ENCODE measurements at regions not wholly inside any gene's neighbourhood (a gene's known extent, or its start where the extent isn't known, plus 50 kb on each side); places are given as distances from the start of the nearest gene placed in this dataset.

DNA sequence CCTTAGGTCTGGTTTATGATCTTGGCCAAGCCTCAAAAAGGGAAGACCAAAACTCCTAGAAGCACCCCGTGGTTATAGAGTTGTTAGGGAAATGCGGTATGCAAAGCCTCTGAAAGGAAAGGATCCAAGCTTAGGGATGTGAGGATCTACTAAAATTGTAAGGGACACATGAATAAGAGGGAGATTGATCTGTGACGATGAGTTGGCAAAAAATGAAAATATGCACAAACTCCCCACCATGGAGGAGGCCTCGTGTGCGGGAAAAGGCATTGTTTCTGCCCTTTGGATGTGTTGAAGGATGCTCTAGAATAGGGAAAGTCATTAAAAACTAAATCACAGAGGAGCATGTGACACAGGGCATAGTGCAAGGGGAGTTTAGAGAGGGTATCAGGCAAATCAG, 88.7 kb upstream of the UBL3 start:
- no peaks in the 10 kb centered on the region for H3K27me3 ChIP-seq
- DNase-seq: no peak
- WGBS, 2 donors: 71 to 78% methylated on average over 5 of the region's 5 CpGs
- H3K4me3 ChIP-seq: no peak overlapping the region
- no peaks in the 10 kb centered on the region for H3K4me1 ChIP-seq
- no peaks in the 10 kb centered on the region for H3K9me3 ChIP-seq
- intact Hi-C loops (cut with DNase I; ENCODE audit: low total_unique reads): no loop called here
- no peak for TF ChIP-seq POLR2A (IDR thresholded peaks at IDR 0.05)
- TF ChIP-seq, protein P1, sequence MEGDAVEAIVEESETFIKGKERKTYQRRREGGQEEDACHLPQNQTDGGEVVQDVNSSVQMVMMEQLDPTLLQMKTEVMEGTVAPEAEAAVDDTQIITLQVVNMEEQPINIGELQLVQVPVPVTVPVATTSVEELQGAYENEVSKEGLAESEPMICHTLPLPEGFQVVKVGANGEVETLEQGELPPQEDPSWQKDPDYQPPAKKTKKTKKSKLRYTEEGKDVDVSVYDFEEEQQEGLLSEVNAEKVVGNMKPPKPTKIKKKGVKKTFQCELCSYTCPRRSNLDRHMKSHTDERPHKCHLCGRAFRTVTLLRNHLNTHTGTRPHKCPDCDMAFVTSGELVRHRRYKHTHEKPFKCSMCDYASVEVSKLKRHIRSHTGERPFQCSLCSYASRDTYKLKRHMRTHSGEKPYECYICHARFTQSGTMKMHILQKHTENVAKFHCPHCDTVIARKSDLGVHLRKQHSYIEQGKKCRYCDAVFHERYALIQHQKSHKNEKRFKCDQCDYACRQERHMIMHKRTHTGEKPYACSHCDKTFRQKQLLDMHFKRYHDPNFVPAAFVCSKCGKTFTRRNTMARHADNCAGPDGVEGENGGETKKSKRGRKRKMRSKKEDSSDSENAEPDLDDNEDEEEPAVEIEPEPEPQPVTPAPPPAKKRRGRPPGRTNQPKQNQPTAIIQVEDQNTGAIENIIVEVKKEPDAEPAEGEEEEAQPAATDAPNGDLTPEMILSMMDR (IDR thresholded peaks at IDR 0.05): no peak
- H3K27ac ChIP-seq: no peak overlapping the region
- no peaks in the 10 kb centered on the region for H3K36me3 ChIP-seq (ENCODE audit: low read depth, missing control alignments)

DNA sequence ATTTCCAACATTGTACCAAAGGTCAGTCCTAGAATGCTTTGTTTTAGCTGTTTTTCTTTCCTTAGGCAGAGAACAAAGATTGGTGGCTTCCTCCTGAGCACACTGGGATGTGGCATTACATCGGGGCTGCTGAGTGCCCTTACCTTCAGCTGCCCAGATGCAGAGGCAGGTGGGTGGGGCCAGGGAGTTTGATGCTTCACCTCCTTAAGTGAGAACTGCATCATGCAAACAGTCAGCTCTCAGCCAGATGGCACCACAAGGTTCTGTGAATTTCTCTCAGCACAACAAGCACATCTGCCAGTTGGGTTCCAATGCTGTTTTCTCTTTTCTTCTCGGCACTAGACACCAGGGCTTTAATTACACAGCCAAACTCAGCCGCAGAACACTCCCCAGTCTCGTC, 87.4 kb upstream of the UBL3 start:
- TF ChIP-seq POLR2A (IDR thresholded peaks at IDR 0.05): no peak
- TF ChIP-seq, protein P1 (IDR thresholded peaks at IDR 0.05): no peak
- no peaks in the 10 kb centered on the region for H3K4me1 ChIP-seq
- no peaks in the 10 kb centered on the region for H3K27me3 ChIP-seq
- no peak for DNase-seq
- H3K27ac ChIP-seq: no peak overlapping the region
- no peaks in the 10 kb centered on the region for H3K36me3 ChIP-seq (ENCODE audit: low read depth, missing control alignments)
- no peaks in the 10 kb centered on the region for H3K9me3 ChIP-seq
- intact Hi-C loops (cut with DNase I; ENCODE audit: low total_unique reads): no loop called here
- WGBS, 2 donors: 80 to 82% methylated on average over 4 of the region's 4 CpGs
- no peak overlapping the region for H3K4me3 ChIP-seq

DNA sequence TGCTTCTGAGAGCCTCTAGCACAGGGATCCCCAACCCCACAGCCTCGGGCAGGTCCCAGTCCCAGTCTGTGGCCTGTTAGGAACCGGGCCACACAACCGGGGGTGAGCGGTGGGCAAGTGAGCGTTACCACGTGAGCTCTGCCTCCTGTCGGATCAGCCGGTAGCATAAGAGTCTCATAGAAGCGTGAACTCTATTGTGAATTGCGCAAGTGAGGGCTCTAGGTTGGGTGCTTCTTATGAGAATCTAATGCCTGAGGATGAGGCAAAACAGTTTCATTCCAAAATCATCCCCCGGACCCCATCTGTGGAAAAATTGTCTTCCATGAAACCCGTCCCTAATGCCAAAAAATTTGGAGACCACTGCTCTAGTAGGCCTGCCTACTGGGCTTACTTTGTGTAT, 87.0 kb upstream of the UBL3 start:
- no peaks in the 10 kb centered on the region for H3K27me3 ChIP-seq
- H3K4me3 ChIP-seq: no peak overlapping the region
- H3K27ac ChIP-seq: no peak overlapping the region
- intact Hi-C loops (cut with DNase I; ENCODE audit: low total_unique reads): no loop called here
- TF ChIP-seq, protein P1 (IDR thresholded peaks at IDR 0.05): no peak
- no peaks in the 10 kb centered on the region for H3K36me3 ChIP-seq (ENCODE audit: low read depth, missing control alignments)
- no peaks in the 10 kb centered on the region for H3K4me1 ChIP-seq
- WGBS, 2 donors: 81 to 89% methylated on average over 7 to 12 of the region's 12 CpGs
- no peak for DNase-seq
- no peaks in the 10 kb centered on the region for H3K9me3 ChIP-seq

DNA sequence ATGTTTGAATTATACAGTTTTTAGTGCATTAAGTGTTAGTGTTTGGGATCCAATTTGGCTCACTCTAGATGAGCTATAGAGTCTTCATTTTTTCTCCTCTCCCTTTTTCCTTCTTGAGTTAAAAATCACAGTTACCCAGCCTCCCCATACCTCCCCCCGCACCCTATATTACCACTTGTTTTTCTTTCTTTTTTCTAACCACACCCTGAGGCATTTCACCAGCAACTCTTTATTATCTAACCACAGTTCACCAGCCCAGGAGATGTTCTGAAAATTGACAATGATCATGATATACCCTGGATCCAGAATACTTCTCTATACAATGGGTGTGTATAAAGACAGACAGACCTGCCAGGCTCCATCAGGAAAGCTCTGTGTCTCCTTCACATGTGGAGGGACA, 86.5 kb upstream of the UBL3 start:
- no peak overlapping the region for H3K27ac ChIP-seq
- H3K9me3 ChIP-seq: no peaks in the 10 kb centered on the region
- TF ChIP-seq, protein P1 (IDR thresholded peaks at IDR 0.05): no peak
- no peak for TF ChIP-seq POLR2A (IDR thresholded peaks at IDR 0.05)
- DNase-seq: no peak
- no peaks in the 10 kb centered on the region for H3K4me1 ChIP-seq
- intact Hi-C loops (cut with DNase I; ENCODE audit: low total_unique reads): no loop called here
- no peak overlapping the region for H3K4me3 ChIP-seq
- H3K27me3 ChIP-seq: no peaks in the 10 kb centered on the region
- 91 to 96% methylated on average over 1 of the region's 1 CpG for WGBS, 2 donors
- H3K36me3 ChIP-seq (ENCODE audit: low read depth, missing control alignments): no peaks in the 10 kb centered on the region

DNA sequence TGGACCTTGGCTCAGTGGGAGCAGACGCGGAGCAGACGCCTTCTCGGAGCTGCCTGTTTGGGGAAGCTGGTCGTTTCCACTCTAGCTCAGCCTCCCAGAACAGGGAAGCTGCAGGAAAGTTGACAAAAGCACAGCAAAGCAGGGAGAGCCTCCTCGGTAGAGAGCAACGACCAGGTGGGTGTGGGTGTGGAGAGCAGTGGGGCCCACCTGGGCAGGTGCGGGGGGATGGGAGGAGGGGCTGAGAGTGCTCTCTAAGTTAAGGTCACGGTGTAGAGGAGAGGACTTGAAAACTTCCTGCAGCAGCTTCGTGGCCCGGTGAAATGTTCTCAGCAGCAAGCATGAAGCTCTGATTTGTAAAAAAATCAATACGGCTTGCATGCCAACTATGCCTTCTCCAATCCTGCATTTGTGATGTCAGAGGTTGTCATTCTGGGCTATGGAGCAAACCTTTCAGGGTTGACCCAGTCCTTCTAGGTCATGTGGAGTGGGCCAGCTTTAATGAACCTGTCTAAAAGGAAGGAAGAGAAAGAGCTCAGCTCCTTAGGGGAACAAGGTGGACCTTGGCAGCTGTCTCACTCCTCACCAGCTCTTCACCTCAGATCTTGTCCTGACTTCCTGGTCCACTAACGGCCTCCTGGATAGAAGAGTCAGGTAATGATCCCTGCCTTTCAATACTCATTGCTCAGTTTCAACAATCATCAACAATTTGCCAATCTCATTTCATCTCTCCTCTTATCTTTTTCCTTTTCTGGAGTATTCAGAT, 85.8 kb upstream of the UBL3 start:
- WGBS, 2 donors: 58 to 59% methylated on average over 13 of the region's 13 CpGs
- no peak for DNase-seq
- intact Hi-C loops (cut with DNase I; ENCODE audit: low total_unique reads): no loop called here
- no peak for TF ChIP-seq POLR2A (IDR thresholded peaks at IDR 0.05)
- TF ChIP-seq, protein P1 (IDR thresholded peaks at IDR 0.05): no peak
- Histone ChIP-seq H3K27ac (no peak overlapping the region), H3K27me3 (no peaks in the 10 kb centered on the region), H3K9me3 (no peaks in the 10 kb centered on the region), H3K36me3 (ENCODE audit: low read depth, missing control alignments) (no peaks in the 10 kb centered on the region), H3K4me3 (no peak overlapping the region), H3K4me1 (no peaks in the 10 kb centered on the region)
